ENCODE measurements at regions not wholly inside any gene's neighbourhood (a gene's known extent, or its start where the extent isn't known, plus 50 kb on each side); places are given as distances from the start of the nearest gene placed in this dataset.

DNA sequence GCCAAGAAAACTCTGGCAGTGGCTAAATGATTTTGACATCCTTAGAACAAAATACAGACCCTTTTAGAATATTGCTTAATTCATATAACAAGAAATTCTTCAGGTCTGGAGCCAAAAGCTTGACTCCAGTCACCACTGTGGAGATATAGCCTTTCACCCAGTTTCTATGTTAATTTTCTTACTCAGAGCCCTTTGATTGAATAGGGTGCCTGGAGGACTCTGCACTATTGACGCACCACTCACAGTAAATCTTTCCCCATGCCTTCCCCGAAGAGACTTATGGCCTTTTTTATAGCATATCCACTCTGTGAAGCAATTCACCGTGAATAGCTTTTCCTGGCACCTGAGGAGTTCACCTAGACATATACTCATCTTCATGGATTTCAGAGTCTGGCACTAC lies 613.8 kb downstream of the ZWINT start:
- TF ChIP-seq POLR2AphosphoS5 (IDR thresholded peaks at IDR 0.05; ENCODE audit: low read depth, low read length) (no peak), REST (IDR thresholded peaks at IDR 0.05; ENCODE audit: insufficient read depth in 1 of 2, low read depth in 2 of 2, low read length in 2 of 2) (no peak), SIN3A (IDR thresholded peaks at IDR 0.05; ENCODE audit: borderline replicate concordance, insufficient read depth, low read length) (no peak)
